ENCODE measurements at regions not wholly inside any gene's neighbourhood (a gene's known extent, or its start where the extent isn't known, plus 50 kb on each side); places are given as distances from the start of the nearest gene placed in this dataset.

DNA sequence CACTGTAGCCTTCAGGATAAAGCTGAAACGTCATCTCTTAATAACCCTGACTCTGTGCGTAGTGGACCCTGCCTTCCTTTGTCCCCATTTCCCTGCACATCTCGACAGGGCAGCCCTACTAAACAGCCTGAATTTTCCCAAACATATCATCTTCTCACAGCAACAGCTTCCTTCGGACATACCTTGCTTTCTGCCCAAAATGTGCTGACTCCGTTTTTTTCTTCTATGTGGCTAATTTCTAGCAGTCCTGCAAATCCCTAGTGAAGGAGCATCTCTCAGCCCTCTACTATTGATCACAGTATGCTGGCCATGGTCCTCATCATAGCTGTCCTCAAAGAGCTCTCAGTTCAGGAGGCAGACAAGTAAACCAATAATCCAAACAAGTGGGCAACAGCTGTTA lies 53.1 kb upstream of the PCED1B start:
- no peak for DNase-seq

Measured in hypothalamus (tissue), 51 donors.